ENCODE measurements at regions not wholly inside any gene's neighbourhood (a gene's known extent, or its start where the extent isn't known, plus 50 kb on each side); places are given as distances from the start of the nearest gene placed in this dataset.

DNA sequence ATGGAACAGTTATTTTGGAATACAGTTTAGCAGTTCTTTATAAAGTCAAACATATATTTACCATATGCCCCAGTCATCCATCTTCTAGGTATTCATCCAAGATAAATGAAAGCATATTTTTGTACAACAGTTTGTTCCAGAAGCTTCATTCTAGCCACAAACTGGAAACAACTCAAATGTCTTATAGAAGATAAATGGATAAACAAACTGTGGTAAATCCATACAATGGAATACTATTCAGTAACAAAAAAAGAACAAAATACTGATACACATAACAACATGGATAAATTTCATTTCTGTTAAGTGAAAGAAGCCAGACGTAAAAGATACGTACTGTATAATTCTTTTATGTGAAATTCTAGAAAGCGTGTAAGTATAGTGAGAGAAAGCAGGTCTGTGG lies 167.0 kb upstream of the AHI1 start:
- Histone ChIP-seq H3K4me1 (ENCODE audit: control extremely low read depth in 1 of 4, control insufficient read depth in 4 of 4, insufficient read depth in 4 of 4, low read length in 3 of 4) (peaks cover 0 to 6% (median 2%) of the 10 kb centered on the region in 4 experiments), H3K36me3 (ENCODE audit: control insufficient read depth in 4 of 4, insufficient read depth in 4 of 4, low read length in 3 of 4) (no peaks in the 10 kb centered on the region), H3K4me3 (ENCODE audit: control insufficient read depth in 1 of 7, extremely low read depth in 1 of 7, insufficient read depth in 4 of 7, low read depth in 2 of 7, low read length in 6 of 7) (no peak overlapping the region), H3K9me3 (ENCODE audit: control extremely low read depth in 1 of 5, control insufficient read depth in 4 of 5, insufficient read depth in 2 of 5, low read depth in 1 of 5, low read length in 4 of 5) (peaks cover 0 to 5% (median 0%) of the 10 kb centered on the region in 5 experiments), H3K27me3 (replicated peaks in 2 of 5; ENCODE audit: control insufficient read depth in 4 of 5, insufficient read depth in 5 of 5, low read length in 4 of 5) (peaks cover 0 to 5% (median 0%) of the 10 kb centered on the region in 5 experiments), H3K27ac (ENCODE audit: insufficient read depth in 1 of 2, low read depth in 1 of 2, low read length in 2 of 2, poor library complexity in 1 of 2, severe bottlenecking in 2 of 2) (no peak overlapping the region)
- 100% methylated on average over 3 of the region's 3 CpGs for WGBS (ENCODE audit: insufficient coverage)
- CTCF ChIA-PET, result interaction anchor here (0.9 kb wide), 1 partner anchor 10 kb away, joined by 3 read pairs; no protein-coding TSS in a partner anchor
- POLR2A ChIA-PET, result no interaction called here
- no peak for DNase-seq

DNA sequence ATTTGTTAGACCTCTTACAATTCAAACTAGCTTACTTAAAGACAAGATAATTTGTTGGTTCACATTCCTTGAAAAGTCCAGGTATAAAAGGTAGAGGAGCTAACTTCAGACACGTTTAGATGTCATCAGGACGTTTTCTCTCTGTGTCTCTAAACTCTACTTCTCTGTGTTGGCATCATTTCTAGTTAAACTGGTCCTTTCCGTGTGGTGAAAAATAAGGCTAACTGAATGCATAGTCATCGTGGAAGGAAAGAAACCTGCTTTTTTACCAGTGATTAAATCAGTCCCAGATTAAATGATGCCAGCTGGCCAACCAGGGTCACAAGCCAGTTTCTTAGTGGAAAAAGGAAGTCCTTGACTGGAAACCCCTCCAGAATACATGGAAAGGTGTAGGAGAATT lies 168.4 kb upstream of the AHI1 start:
- Histone ChIP-seq H3K9me3 (ENCODE audit: control extremely low read depth in 1 of 5, control insufficient read depth in 4 of 5, insufficient read depth in 2 of 5, low read depth in 1 of 5, low read length in 4 of 5) (peaks cover 0 to 5% (median 0%) of the 10 kb centered on the region in 5 experiments), H3K36me3 (ENCODE audit: control insufficient read depth in 4 of 4, insufficient read depth in 4 of 4, low read length in 3 of 4) (no peaks in the 10 kb centered on the region), H3K4me3 (ENCODE audit: control insufficient read depth in 1 of 7, extremely low read depth in 1 of 7, insufficient read depth in 4 of 7, low read depth in 2 of 7, low read length in 6 of 7) (no peak overlapping the region), H3K27ac (ENCODE audit: insufficient read depth in 1 of 2, low read depth in 1 of 2, low read length in 2 of 2, poor library complexity in 1 of 2, severe bottlenecking in 2 of 2) (no peak overlapping the region), H3K27me3 (replicated peaks in 2 of 5; ENCODE audit: control insufficient read depth in 4 of 5, insufficient read depth in 5 of 5, low read length in 4 of 5) (peaks cover 0 to 5% (median 0%) of the 10 kb centered on the region in 5 experiments), H3K4me1 (ENCODE audit: control extremely low read depth in 1 of 4, control insufficient read depth in 4 of 4, insufficient read depth in 4 of 4, low read length in 3 of 4) (peaks cover 0 to 6% (median 2%) of the 10 kb centered on the region in 4 experiments)
- peak in 2 of 3 donors; percentile 38 to 47 for DNase-seq
- ChIA-PET POLR2A (no interaction called here), CTCF (interaction anchor here (0.7 to 1.0 kb wide), 2 partner anchors 10 to 562 kb away, joined by 3 read pairs; no protein-coding TSS in a partner anchor)
- 7% methylated on average over 4 of the region's 4 CpGs for WGBS (ENCODE audit: insufficient coverage)

DNA sequence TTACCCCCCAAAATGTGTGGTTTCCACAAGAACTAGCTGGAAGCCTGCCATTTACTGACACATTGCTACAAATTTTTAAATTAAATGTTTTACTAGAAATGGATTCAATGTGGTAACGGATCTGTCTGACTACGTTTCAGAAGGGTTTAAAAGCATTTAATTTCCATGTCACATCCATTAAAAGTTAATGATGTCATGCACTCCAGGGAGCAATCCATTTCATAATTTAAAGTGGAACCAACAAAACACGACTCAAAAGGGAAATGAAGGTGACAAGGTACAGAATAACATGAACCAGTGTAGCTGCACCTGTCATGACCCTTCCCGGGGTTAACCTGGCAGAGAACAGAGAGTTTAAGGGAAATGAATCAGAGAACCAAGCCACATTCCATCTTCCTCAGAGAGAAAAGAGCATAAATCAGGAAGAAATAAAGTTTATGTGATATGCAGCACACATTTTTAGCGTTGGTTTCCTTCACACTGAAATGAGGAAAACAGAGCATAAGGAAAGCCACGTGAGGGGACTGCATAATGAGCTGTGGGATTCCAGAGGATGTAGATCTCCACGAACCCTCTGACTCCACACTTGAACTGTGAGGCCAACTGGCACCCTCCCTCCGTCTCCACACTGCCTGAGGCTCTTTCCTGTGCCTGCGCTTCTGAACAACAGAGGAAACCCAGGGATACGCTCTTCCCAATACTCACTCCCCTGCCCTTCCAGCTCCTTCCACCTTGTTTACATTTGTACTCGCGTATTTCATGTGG lies 170.3 kb upstream of the AHI1 start:
- POLR2A ChIA-PET, result no interaction called here
- 15% methylated on average over 4 of the region's 12 CpGs for WGBS (ENCODE audit: insufficient coverage)
- peaks cover 0 to 6% (median 0%) of the 10 kb centered on the region in 5 experiments for H3K9me3 ChIP-seq (ENCODE audit: control extremely low read depth in 1 of 5, control insufficient read depth in 4 of 5, insufficient read depth in 2 of 5, low read depth in 1 of 5, low read length in 4 of 5)
- CTCF ChIA-PET, result interaction anchor here (0.9 to 1.9 kb wide), 3 partner anchors 9 to 559 kb away, joined by 3 to 4 read pairs (median 4); no protein-coding TSS in a partner anchor
- DNase-seq, result no peak
- H3K4me3 ChIP-seq (ENCODE audit: control insufficient read depth in 1 of 7, extremely low read depth in 1 of 7, insufficient read depth in 4 of 7, low read depth in 2 of 7, low read length in 6 of 7), result no peak overlapping the region
- H3K27ac ChIP-seq (ENCODE audit: insufficient read depth in 1 of 2, low read depth in 1 of 2, low read length in 2 of 2, poor library complexity in 1 of 2, severe bottlenecking in 2 of 2), result no peak overlapping the region
- no peaks in the 10 kb centered on the region for H3K36me3 ChIP-seq (ENCODE audit: control insufficient read depth in 4 of 4, insufficient read depth in 4 of 4, low read length in 3 of 4)
- peaks cover 0 to 5% (median 0%) of the 10 kb centered on the region in 5 experiments for H3K27me3 ChIP-seq (replicated peaks in 2 of 5; ENCODE audit: control insufficient read depth in 4 of 5, insufficient read depth in 5 of 5, low read length in 4 of 5)
- peaks cover 0 to 6% (median 2%) of the 10 kb centered on the region in 4 experiments for H3K4me1 ChIP-seq (ENCODE audit: control extremely low read depth in 1 of 4, control insufficient read depth in 4 of 4, insufficient read depth in 4 of 4, low read length in 3 of 4)

- Histone ChIP-seq H3K4me3 (ENCODE audit: control insufficient read depth in 1 of 7, extremely low read depth in 1 of 7, insufficient read depth in 4 of 7, low read depth in 2 of 7, low read length in 6 of 7) (no peak overlapping the region), H3K36me3 (ENCODE audit: control insufficient read depth in 4 of 4, insufficient read depth in 4 of 4, low read length in 3 of 4) (no peaks in the 10 kb centered on the region), H3K27ac (ENCODE audit: insufficient read depth in 1 of 2, low read depth in 1 of 2, low read length in 2 of 2, poor library complexity in 1 of 2, severe bottlenecking in 2 of 2) (no peak overlapping the region), H3K27me3 (replicated peaks in 2 of 5; ENCODE audit: control insufficient read depth in 4 of 5, insufficient read depth in 5 of 5, low read length in 4 of 5) (no peaks in the 10 kb centered on the region), H3K4me1 (ENCODE audit: control extremely low read depth in 1 of 4, control insufficient read depth in 4 of 4, insufficient read depth in 4 of 4, low read length in 3 of 4) (peaks cover 0 to 8% (median 5%) of the 10 kb centered on the region in 4 experiments), H3K9me3 (ENCODE audit: control extremely low read depth in 1 of 5, control insufficient read depth in 4 of 5, insufficient read depth in 2 of 5, low read depth in 1 of 5, low read length in 4 of 5) (peaks cover 0 to 6% (median 0%) of the 10 kb centered on the region in 5 experiments)
- CTCF ChIA-PET, result interaction anchor here (0.9 to 2.4 kb wide), 3 partner anchors 44 to 554 kb away, joined by 3 to 10 read pairs (median 3); no protein-coding TSS in a partner anchor
- WGBS (ENCODE audit: insufficient coverage), result 94% methylated on average over 4 of the region's 6 CpGs
- no peak for DNase-seq
- POLR2A ChIA-PET, result no interaction called here
These were observed 174.7 kb upstream of the AHI1 start for GRCh38 chr6:135672256-135672655.

- Histone ChIP-seq H3K36me3 (ENCODE audit: control insufficient read depth in 4 of 4, insufficient read depth in 4 of 4, low read length in 3 of 4) (no peaks in the 10 kb centered on the region), H3K9me3 (ENCODE audit: control extremely low read depth in 1 of 5, control insufficient read depth in 4 of 5, insufficient read depth in 2 of 5, low read depth in 1 of 5, low read length in 4 of 5) (peaks cover 0 to 6% (median 0%) of the 10 kb centered on the region in 5 experiments), H3K27ac (ENCODE audit: insufficient read depth in 1 of 2, low read depth in 1 of 2, low read length in 2 of 2, poor library complexity in 1 of 2, severe bottlenecking in 2 of 2) (no peak overlapping the region), H3K4me1 (ENCODE audit: control extremely low read depth in 1 of 4, control insufficient read depth in 4 of 4, insufficient read depth in 4 of 4, low read length in 3 of 4) (peaks cover 0 to 4% (median 2%) of the 10 kb centered on the region in 4 experiments), H3K4me3 (ENCODE audit: control insufficient read depth in 1 of 7, extremely low read depth in 1 of 7, insufficient read depth in 4 of 7, low read depth in 2 of 7, low read length in 6 of 7) (no peak overlapping the region), H3K27me3 (replicated peaks in 2 of 5; ENCODE audit: control insufficient read depth in 4 of 5, insufficient read depth in 5 of 5, low read length in 4 of 5) (no peaks in the 10 kb centered on the region)
- no peak for DNase-seq
- ChIA-PET CTCF (interaction anchor here (0.9 to 5.3 kb wide), 5 partner anchors 19 to 553 kb away, joined by 3 to 25 read pairs (median 4); no protein-coding TSS in a partner anchor), POLR2A (interaction anchor here (0.6 kb wide), 1 partner anchor 87 kb away, joined by 3 read pairs; no protein-coding TSS in a partner anchor)
- WGBS (ENCODE audit: insufficient coverage), result 89% methylated on average over 6 of the region's 11 CpGs
These were observed 176.2 kb upstream of the AHI1 start for GRCh38 chr6:135673501-135674309.

DNA sequence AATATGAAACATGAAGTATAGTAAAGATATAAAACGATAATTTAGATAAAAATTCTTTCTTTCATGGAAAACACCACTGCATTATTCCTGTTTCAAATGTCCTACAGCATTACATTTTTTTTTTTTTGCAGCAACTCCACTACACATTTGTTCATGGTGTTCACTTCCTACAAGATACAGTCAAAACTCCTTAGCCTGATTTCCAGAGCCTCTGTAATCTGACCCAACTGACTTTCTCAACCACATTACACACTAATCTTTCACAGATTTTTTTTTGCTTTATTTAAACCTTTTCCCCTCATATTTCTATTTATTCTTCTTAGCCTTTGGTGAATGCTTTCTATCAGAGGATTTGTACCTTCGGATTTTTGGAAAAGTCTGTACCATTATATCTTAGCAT lies 176.5 kb upstream of the PDE7B start:
- CTCF ChIA-PET, result interaction anchor here (1.0 to 5.3 kb wide), 6 partner anchors 137 to 552 kb away, joined by 3 to 25 read pairs (median 4); no protein-coding TSS in a partner anchor
- no peak for DNase-seq

More for the DNA sequence above, 176.5 kb upstream of the PDE7B start:
- Histone ChIP-seq H3K4me1 (ENCODE audit: control extremely low read depth in 1 of 4, control insufficient read depth in 4 of 4, insufficient read depth in 4 of 4, low read length in 3 of 4) (peaks cover 0 to 4% (median 2%) of the 10 kb centered on the region in 4 experiments), H3K9me3 (ENCODE audit: control extremely low read depth in 1 of 5, control insufficient read depth in 4 of 5, insufficient read depth in 2 of 5, low read depth in 1 of 5, low read length in 4 of 5) (peaks cover 0 to 6% (median 0%) of the 10 kb centered on the region in 5 experiments), H3K27ac (ENCODE audit: insufficient read depth in 1 of 2, low read depth in 1 of 2, low read length in 2 of 2, poor library complexity in 1 of 2, severe bottlenecking in 2 of 2) (no peak overlapping the region), H3K4me3 (ENCODE audit: control insufficient read depth in 1 of 7, extremely low read depth in 1 of 7, insufficient read depth in 4 of 7, low read depth in 2 of 7, low read length in 6 of 7) (no peak overlapping the region), H3K27me3 (replicated peaks in 2 of 5; ENCODE audit: control insufficient read depth in 4 of 5, insufficient read depth in 5 of 5, low read length in 4 of 5) (no peaks in the 10 kb centered on the region), H3K36me3 (ENCODE audit: control insufficient read depth in 4 of 4, insufficient read depth in 4 of 4, low read length in 3 of 4) (no peaks in the 10 kb centered on the region)
- no CpG with 5 or more reads among the region's 2 CpGs for WGBS (ENCODE audit: insufficient coverage)
- POLR2A ChIA-PET, result no interaction called here
